ENCODE measurements at regions not wholly inside any gene's neighbourhood (a gene's known extent, or its start where the extent isn't known, plus 50 kb on each side); places are given as distances from the start of the nearest gene placed in this dataset.
"Not testable (repeated sequence)": the region's sequence is repeated elsewhere in the genome, so short reads cannot be mapped to it uniquely, and the experiment has no call there.

DNA sequence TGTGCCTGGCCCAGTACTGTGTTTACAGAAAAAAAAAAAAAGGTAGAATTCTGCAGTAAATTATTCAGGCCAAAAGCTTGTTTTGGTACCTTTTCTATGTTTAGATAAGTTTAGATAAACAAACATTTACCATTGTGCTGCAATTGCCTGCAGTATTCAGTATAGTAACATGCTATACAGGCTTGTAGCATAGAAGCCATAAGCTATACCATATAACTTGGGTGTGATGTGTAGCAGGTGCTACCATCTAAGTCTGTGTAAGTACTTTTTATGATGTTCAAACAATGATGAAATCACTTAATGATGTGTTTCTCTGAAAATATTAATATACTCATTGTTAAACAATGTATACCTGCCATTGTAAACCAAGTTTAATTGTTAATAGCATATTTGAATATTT lies 241.6 kb upstream of the HS3ST1 start:
- Histone ChIP-seq H3K36me3 (no peaks in the 10 kb centered on the region), H3K9me3 (no peaks in the 10 kb centered on the region), H3K27me3 (no peaks in the 10 kb centered on the region), H3K4me3 (no peak overlapping the region), H3K4me1 (no peaks in the 10 kb centered on the region), H3K27ac (no peak overlapping the region)
- no peak for DNase-seq
- TF ChIP-seq POLR2A (IDR thresholded peaks at IDR 0.05), result no peak
- TF ChIP-seq, protein P1, sequence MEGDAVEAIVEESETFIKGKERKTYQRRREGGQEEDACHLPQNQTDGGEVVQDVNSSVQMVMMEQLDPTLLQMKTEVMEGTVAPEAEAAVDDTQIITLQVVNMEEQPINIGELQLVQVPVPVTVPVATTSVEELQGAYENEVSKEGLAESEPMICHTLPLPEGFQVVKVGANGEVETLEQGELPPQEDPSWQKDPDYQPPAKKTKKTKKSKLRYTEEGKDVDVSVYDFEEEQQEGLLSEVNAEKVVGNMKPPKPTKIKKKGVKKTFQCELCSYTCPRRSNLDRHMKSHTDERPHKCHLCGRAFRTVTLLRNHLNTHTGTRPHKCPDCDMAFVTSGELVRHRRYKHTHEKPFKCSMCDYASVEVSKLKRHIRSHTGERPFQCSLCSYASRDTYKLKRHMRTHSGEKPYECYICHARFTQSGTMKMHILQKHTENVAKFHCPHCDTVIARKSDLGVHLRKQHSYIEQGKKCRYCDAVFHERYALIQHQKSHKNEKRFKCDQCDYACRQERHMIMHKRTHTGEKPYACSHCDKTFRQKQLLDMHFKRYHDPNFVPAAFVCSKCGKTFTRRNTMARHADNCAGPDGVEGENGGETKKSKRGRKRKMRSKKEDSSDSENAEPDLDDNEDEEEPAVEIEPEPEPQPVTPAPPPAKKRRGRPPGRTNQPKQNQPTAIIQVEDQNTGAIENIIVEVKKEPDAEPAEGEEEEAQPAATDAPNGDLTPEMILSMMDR (IDR thresholded peaks at IDR 0.05), result no peak
- intact Hi-C loops (cut with DNase I; ENCODE audit: low total_unique reads), result no loop called here

DNA sequence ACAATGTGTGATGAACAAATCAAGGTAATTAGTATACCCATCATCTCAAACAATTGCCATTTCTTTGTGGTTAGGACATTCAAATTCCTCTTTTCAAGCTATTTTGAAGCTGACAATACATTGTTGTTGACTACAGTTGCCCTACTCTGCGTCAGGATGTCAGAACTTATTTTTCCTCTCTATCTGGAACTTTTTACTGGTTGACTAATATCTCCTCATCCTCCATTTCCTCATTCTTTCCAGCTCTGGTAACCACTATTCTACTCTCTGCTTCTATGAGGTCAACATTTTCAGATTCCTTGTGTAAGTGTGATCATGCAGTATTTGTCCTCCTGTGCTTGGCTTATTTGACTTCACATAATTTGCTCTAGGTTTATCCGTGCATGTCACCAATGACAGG lies 240.5 kb upstream of the HS3ST1 start:
- H3K36me3 ChIP-seq, result no peaks in the 10 kb centered on the region
- H3K27me3 ChIP-seq, result no peaks in the 10 kb centered on the region
- TF ChIP-seq, protein P1 (IDR thresholded peaks at IDR 0.05), result no peak
- no peak for TF ChIP-seq POLR2A (IDR thresholded peaks at IDR 0.05)
- no peak overlapping the region for H3K4me3 ChIP-seq
- H3K4me1 ChIP-seq, result no peaks in the 10 kb centered on the region
- DNase-seq, result no peak
- H3K9me3 ChIP-seq, result no peaks in the 10 kb centered on the region
- intact Hi-C loops (cut with DNase I; ENCODE audit: low total_unique reads), result no loop called here
- H3K27ac ChIP-seq, result no peak overlapping the region

DNA sequence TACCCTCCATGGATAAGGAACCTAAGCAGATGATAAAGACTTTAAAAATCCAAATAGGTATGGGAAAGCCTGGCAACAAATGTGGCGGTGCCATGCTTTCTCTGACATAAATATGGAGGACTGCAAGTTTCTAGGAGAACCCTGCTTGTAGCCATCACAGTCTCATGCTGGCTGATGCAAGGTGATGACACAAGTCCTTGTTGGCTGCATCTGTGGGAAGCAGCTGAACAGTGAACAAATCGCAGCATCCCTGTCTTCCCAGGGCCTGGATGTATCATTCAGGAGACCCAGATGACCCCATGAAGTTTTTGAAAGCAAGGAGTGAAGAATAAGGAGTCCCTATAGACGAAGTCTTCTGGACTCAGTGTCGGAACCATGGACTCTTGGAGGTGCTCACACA lies 234.4 kb upstream of the HS3ST1 start:
- no peak for DNase-seq
- Histone ChIP-seq H3K27me3 (no peaks in the 10 kb centered on the region), H3K36me3 (no peaks in the 10 kb centered on the region), H3K4me3 (no peak overlapping the region), H3K4me1 (no peaks in the 10 kb centered on the region), H3K27ac (no peak overlapping the region), H3K9me3 (no peaks in the 10 kb centered on the region)
- no peak for TF ChIP-seq POLR2A (IDR thresholded peaks at IDR 0.05)
- TF ChIP-seq, protein P1 (IDR thresholded peaks at IDR 0.05), result no peak
- intact Hi-C loops (cut with DNase I; ENCODE audit: low total_unique reads), result no loop called here

DNA sequence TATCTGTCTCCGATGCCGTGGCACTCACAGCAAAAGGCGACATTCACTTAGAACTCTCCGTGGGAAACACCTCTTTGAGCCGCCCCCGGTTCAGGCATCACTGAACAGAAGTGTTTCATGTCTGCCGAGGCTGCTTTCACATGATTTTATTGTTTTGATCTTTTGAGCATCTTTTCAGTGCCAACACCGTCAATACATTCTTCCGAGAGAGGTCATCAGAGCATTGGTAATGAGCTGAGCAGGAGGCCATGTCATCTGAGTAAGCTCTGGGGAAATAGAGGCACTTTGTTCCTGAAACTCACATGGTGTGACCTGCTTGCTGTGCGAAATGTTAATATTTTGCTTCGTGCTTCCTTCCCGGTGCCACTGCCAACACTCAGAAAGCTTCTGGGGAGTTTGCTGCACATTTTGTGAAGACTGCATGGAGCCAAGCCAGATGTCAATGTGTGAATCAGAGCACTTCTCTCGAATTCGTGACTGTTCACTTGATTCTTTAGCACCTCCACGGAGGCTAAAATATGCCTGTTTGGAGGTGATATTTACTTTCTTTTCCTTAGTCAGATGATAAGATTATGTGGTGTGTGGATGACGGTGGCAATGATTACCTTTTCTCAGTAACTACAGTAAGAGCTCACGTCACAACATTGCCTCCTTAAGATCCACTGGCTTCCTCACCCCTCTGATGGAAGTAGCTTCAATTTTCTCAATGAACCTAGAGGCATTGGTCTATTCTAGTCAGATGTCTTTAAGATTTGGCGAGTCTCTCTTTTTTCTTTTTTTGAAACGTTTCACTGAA lies 222.3 kb upstream of the HS3ST1 start:
- Histone ChIP-seq H3K9me3 (no peaks in the 10 kb centered on the region), H3K27me3 (no peaks in the 10 kb centered on the region), H3K27ac (no peak overlapping the region), H3K36me3 (no peaks in the 10 kb centered on the region), H3K4me3 (no peak overlapping the region), H3K4me1 (no peaks in the 10 kb centered on the region)
- TF ChIP-seq, protein P1 (IDR thresholded peaks at IDR 0.05), result no peak
- no peak for TF ChIP-seq POLR2A (IDR thresholded peaks at IDR 0.05)
- intact Hi-C loops (cut with DNase I; ENCODE audit: low total_unique reads), result no loop called here
- no peak for DNase-seq

DNA sequence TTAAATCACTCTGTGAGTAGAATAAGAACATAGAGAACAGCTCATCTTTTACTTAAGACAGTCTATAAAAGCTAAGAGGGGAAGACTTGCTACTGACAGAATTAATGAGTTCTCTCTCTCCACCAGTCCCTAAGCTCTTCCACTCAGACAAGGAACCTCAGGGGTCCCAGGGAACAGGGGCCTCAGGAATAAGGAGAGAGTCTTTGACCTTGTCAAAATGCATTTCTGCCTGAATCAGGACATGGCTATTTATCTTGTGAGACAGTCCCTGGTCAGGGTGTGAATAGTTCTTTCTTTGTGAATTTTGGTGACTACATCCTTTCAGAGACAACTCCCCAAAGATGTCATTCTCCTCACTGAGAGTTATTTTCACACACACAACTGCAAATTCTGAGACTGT lies 218.7 kb upstream of the HS3ST1 start:
- Histone ChIP-seq H3K4me3 (no peak overlapping the region), H3K27ac (no peak overlapping the region), H3K36me3 (no peaks in the 10 kb centered on the region), H3K4me1 (no peaks in the 10 kb centered on the region), H3K9me3 (no peaks in the 10 kb centered on the region), H3K27me3 (no peaks in the 10 kb centered on the region)
- TF ChIP-seq, protein P1 (IDR thresholded peaks at IDR 0.05), result no peak
- no peak for TF ChIP-seq POLR2A (IDR thresholded peaks at IDR 0.05)
- no peak for DNase-seq
- intact Hi-C loops (cut with DNase I; ENCODE audit: low total_unique reads), result no loop called here

DNA sequence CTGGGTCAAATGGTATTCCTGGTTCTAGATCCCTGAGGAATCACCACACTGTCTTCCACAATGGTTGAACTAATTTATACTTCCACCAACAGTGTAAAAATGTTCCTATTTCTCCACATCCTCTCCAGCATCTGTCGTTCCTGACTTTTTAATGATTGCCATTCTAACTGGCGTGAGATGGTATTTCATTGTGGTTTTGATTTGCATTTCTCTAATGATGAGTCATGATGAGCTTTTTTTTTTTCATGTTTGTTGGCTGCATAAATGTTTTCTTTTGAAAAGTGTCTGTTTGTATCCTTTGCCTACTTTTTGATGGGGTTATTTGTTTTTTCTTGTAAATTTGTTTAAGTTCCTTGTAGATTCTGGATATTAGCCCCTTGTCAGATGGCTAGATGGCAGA lies 214.4 kb upstream of the HS3ST1 start:
- H3K9me3 ChIP-seq; H3K36me3 ChIP-seq; H3K4me1 ChIP-seq; H3K4me3 ChIP-seq; H3K27me3 ChIP-seq; H3K27ac ChIP-seq; DNase-seq; intact Hi-C loops (cut with DNase I; ENCODE audit: low total_unique reads): not testable (repeated sequence)
